ENCODE measurements at regions not wholly inside any gene's neighbourhood (a gene's known extent, or its start where the extent isn't known, plus 50 kb on each side); places are given as distances from the start of the nearest gene placed in this dataset.

- Histone ChIP-seq H3K9me3 (replicated peaks in 1 of 11) (no peaks in the 10 kb centered on the region), H4K20me1 (peaks cover 0 to 74% (median 8%) of the 10 kb centered on the region in 11 experiments; a peak in 9 of 22 replicates), H3K4me2 (peak overlapping the region; percentile 59 to 98 (median 87)), H3K36me3 (no peaks in the 10 kb centered on the region), H3K27ac (peak overlapping the region in 7 of 11 experiments; percentile 58 to 92 (median 82); a peak in 13 of 22 replicates), H3K4me1 (peaks cover 33 to 100% (median 98%) of the 10 kb centered on the region in 10 experiments), H3K4me3 (peak overlapping the region in 2 of 10 experiments; percentile 22 to 41; a peak in 2 of 20 replicates), H3K27me3 (no peaks in the 10 kb centered on the region; a peak in 1 of 22 replicates), H3K9ac (peak overlapping the region in 6 of 11 experiments; percentile 38 to 83 (median 72); a peak in 9 of 22 replicates)
- TF ChIP-seq Cebpa-rat (IDR thresholded peaks at IDR 0.05): 0 out of 22 replicates have a peak, but pooled peaks of 1 of the 11 experiments have one; percentile 72
Measured at GRCh38 chr22:48635816-48636215, 1191.9 kb downstream of the BRD1 start.

DNA sequence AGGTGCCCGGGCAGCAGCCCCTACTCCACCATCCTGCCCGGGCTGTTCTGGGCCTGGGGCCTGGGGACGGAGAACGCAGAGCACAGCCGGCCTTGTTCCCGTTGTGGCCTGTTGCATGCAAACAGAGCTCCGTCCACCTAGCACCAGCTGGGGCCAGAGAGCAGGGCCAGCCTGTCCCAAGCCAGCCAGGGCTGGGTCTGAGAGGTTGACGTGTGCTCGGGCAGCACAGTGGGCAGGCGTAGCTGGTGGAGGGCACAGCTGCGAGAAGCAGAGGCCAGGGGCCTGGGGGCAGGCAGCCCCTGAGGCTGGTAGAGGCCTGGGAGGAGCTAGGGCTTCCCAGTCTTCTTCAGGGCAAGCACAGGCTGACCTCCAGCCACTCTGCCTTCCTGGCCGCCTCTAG, 1192.6 kb downstream of the BRD1 start:
- Histone ChIP-seq H3K36me3 (no peaks in the 10 kb centered on the region), H3K4me1 (peaks cover 25 to 100% (median 98%) of the 10 kb centered on the region in 10 experiments), H3K9ac (peak overlapping the region in 7 of 11 experiments; percentile 25 to 83 (median 70); a peak in 12 of 22 replicates), H4K20me1 (peaks cover 0 to 74% (median 8%) of the 10 kb centered on the region in 11 experiments; a peak in 9 of 22 replicates), H3K4me3 (peak overlapping the region in 3 of 10 experiments; percentile 17 to 41 (median 36); a peak in 4 of 20 replicates), H3K27me3 (no peaks in the 10 kb centered on the region; a peak in 2 of 22 replicates), H3K9me3 (replicated peaks in 1 of 11) (no peaks in the 10 kb centered on the region), H3K4me2 (peak overlapping the region; percentile 59 to 98 (median 87); a peak in 21 of 22 replicates), H3K27ac (peak overlapping the region in 7 of 11 experiments; percentile 58 to 92 (median 82); a peak in 14 of 22 replicates)
- TF ChIP-seq Cebpa-rat (IDR thresholded peaks at IDR 0.05): no peak

- Histone ChIP-seq H3K4me1 (peaks cover 25 to 100% (median 98%) of the 10 kb centered on the region in 10 experiments), H3K9ac (peak overlapping the region in 4 of 11 experiments; percentile 70 to 83 (median 74); a peak in 7 of 22 replicates), H3K4me2 (peak overlapping the region; percentile 59 to 98 (median 87); a peak in 19 of 22 replicates), H3K4me3 (peak overlapping the region in 1 of 10 experiments; percentile 36; a peak in 2 of 20 replicates), H3K9me3 (replicated peaks in 1 of 11) (no peaks in the 10 kb centered on the region), H4K20me1 (peaks cover 0 to 74% (median 12%) of the 10 kb centered on the region in 11 experiments; a peak in 9 of 22 replicates), H3K27ac (peak overlapping the region in 6 of 11 experiments; percentile 58 to 92 (median 82); a peak in 11 of 22 replicates), H3K27me3 (no peaks in the 10 kb centered on the region; a peak in 2 of 22 replicates), H3K36me3 (no peaks in the 10 kb centered on the region)
- TF ChIP-seq Cebpa-rat (IDR thresholded peaks at IDR 0.05): no peak
Measured at GRCh38 chr22:48633996-48634836, 1193.5 kb downstream of the BRD1 start.

- peaks cover 0 to 87% (median 14%) of the 10 kb centered on the region in 11 experiments; a peak in 9 of 22 replicates for H4K20me1 ChIP-seq
- peaks cover 0 to 3% (median 0%) of the 10 kb centered on the region in 11 experiments; a peak in 2 of 22 replicates for H3K27me3 ChIP-seq
- peaks cover 29 to 100% (median 99%) of the 10 kb centered on the region in 10 experiments for H3K4me1 ChIP-seq
- H3K4me3 ChIP-seq: no peak overlapping the region
- no peak for TF ChIP-seq Cebpa-rat (IDR thresholded peaks at IDR 0.05)
- peak overlapping the region in 3 of 11 experiments; percentile 9 to 92 (median 10); a peak in 4 of 22 replicates for H3K27ac ChIP-seq
- peak overlapping the region in 3 of 11 experiments; percentile 29 to 32 (median 32); a peak in 3 of 22 replicates for H3K9ac ChIP-seq
- H3K9me3 ChIP-seq (replicated peaks in 1 of 11): no peaks in the 10 kb centered on the region
- H3K36me3 ChIP-seq: no peaks in the 10 kb centered on the region
- H3K4me2 ChIP-seq: peak overlapping the region in 9 of 11 experiments; percentile 18 to 98 (median 73); a peak in 15 of 22 replicates
Measured at GRCh38 chr22:48632646-48633246, 1194.9 kb downstream of the BRD1 start.

DNA sequence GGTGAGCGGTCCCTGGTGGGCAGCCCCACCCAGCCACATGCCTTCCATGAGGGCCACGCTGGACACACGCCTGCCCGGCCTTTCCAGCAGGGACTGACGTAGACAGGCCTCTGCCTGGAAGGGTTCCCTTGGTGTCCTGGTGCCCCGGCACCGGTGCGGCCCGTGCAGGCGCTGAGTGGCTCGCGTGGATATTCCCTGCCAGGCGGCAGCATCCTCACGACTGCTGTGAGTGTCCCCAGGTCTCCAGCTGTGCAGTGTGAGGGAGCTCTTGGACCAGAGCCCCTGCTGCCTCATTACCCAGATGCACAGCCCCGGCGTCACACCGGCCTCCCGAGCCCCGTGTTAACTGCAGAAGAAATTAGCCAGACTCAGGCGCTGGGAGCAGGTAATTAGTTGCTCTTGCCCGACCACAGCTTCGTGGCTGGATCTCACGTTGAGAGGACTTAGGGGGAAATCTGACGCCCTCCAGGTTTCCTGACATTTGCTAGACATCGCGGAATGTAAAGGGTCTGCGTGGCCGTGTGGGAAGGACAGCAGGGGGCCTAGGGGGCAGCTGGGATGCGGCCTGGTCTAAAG, 1196.3 kb downstream of the BRD1 start:
- peaks cover 28 to 100% (median 98%) of the 10 kb centered on the region in 10 experiments for H3K4me1 ChIP-seq
- peak overlapping the region in 8 of 11 experiments; percentile 61 to 98 (median 84); a peak in 14 of 22 replicates for H3K4me2 ChIP-seq
- no peak overlapping the region for H3K4me3 ChIP-seq
- H3K36me3 ChIP-seq: no peaks in the 10 kb centered on the region
- H4K20me1 ChIP-seq: peaks cover 0 to 86% (median 20%) of the 10 kb centered on the region in 11 experiments; a peak in 9 of 22 replicates
- no peaks in the 10 kb centered on the region for H3K9me3 ChIP-seq (replicated peaks in 1 of 11)
- H3K9ac ChIP-seq: peak overlapping the region in 2 of 11 experiments; percentile 29 to 32; a peak in 1 of 22 replicates
- peaks cover 0 to 13% (median 5%) of the 10 kb centered on the region in 11 experiments; a peak in 7 of 22 replicates for H3K27me3 ChIP-seq
- peak overlapping the region in 2 of 11 experiments; percentile 9 to 92; a peak in 2 of 22 replicates for H3K27ac ChIP-seq
- no peak for TF ChIP-seq Cebpa-rat (IDR thresholded peaks at IDR 0.05)

- Histone ChIP-seq H3K4me2 (peak overlapping the region in 8 of 11 experiments; percentile 19 to 98 (median 84); a peak in 12 of 22 replicates), H4K20me1 (peaks cover 0 to 86% (median 20%) of the 10 kb centered on the region in 11 experiments; a peak in 9 of 22 replicates), H3K36me3 (no peaks in the 10 kb centered on the region), H3K9me3 (replicated peaks in 1 of 11) (no peaks in the 10 kb centered on the region), H3K4me3 (no peak overlapping the region), H3K9ac (no peak overlapping the region), H3K27me3 (peaks cover 0 to 18% (median 8%) of the 10 kb centered on the region in 11 experiments; a peak in 11 of 22 replicates), H3K27ac (no peak overlapping the region; a peak in 1 of 22 replicates), H3K4me1 (peaks cover 23 to 100% (median 93%) of the 10 kb centered on the region in 10 experiments)
- TF ChIP-seq Cebpa-rat (IDR thresholded peaks at IDR 0.05): no peak
Measured at GRCh38 chr22:48630848-48631247, 1196.8 kb downstream of the BRD1 start.

- Histone ChIP-seq H3K9me3 (replicated peaks in 1 of 11) (no peaks in the 10 kb centered on the region), H3K4me1 (peaks cover 18 to 100% (median 92%) of the 10 kb centered on the region in 10 experiments), H3K27ac (no peak overlapping the region), H3K27me3 (peaks cover 0 to 22% (median 13%) of the 10 kb centered on the region in 11 experiments; a peak in 12 of 22 replicates), H3K9ac (no peak overlapping the region), H3K36me3 (no peaks in the 10 kb centered on the region), H3K4me3 (no peak overlapping the region), H3K4me2 (peak overlapping the region in 7 of 11 experiments; percentile 19 to 98 (median 94); a peak in 13 of 22 replicates), H4K20me1 (peaks cover 0 to 86% (median 16%) of the 10 kb centered on the region in 11 experiments; a peak in 10 of 22 replicates)
- TF ChIP-seq Cebpa-rat (IDR thresholded peaks at IDR 0.05): no peak
Measured at GRCh38 chr22:48630433-48630754, 1197.3 kb downstream of the BRD1 start.
